SK-N-MC (cell line): ENCODE measurements at regions not wholly inside any gene's neighbourhood (a gene's known extent, or its start where the extent isn't known, plus 50 kb on each side); places are given as distances from the start of the nearest gene placed in this dataset.

ENCODE experiments used
- EZH2 ChIP-seq: fragments of 200-600 bp; sonication (generic); IDR thresholded peaks from one replicate; pipeline ENCODE4 v1.6.1; 2017; ENCODE audit warnings: antibody characterized with exemption
- FOXP2 ChIP-seq: optimal IDR thresholded peaks from 2 replicates; pipeline ENCODE3; 2011; ENCODE audit warnings: mild to moderate bottlenecking, moderate library complexity; ENCODE audit not compliant: insufficient read depth; ENCODE audit errors: extremely low read length, control extremely low read depth
- POLR2AphosphoS5 ChIP-seq: IDR thresholded peaks from 2 replicates; pipeline ENCODE4 v1.6.1; 2012; ENCODE audit warnings: mild to moderate bottlenecking, low read depth, low read length, borderline replicate concordance

DNA sequence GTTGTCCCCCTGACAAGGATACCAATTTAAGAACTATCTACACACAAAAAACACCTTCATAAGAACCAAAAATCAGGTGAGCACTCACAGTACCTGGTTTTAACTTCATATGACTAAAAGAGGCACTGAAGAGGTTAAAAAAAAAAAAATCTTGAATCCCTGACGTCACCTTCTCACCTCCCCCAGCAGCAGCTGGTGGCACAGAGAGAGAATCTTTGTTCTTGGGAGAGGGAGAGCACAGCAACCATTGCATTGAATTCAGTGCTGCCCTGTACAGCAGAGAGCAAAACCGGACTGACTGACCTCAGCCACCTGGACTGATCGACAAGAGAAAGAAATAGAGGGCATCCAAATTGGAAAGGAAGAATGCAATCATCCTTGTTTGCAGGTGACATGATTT lies 566.0 kb downstream of the TMX3 start:
- TF ChIP-seq POLR2AphosphoS5 (no peak), EZH2 (no peak), FOXP2 (no peak)
